ENCODE measurements at regions not wholly inside any gene's neighbourhood (a gene's known extent, or its start where the extent isn't known, plus 50 kb on each side); places are given as distances from the start of the nearest gene placed in this dataset.
A peak's percentile ranks its signal among the peaks of the same experiment; 100 is the strongest.
"Not testable (repeated sequence)": the region's sequence is repeated elsewhere in the genome, so short reads cannot be mapped to it uniquely, and the experiment has no call there.

GRCh38 chr12:89765959-89766824 is 57.6 kb upstream of the ATP2B1 start:
- POLR2A ChIA-PET = no interaction called here
- Histone ChIP-seq H4K20me1 (replicated peaks; ENCODE audit: control insufficient read depth, extremely low read depth, insufficient read depth, low read length) (no peaks in the 10 kb centered on the region), H3K27me3 (ENCODE audit: control insufficient read depth in 2 of 2, insufficient read depth in 2 of 2, low read length in 2 of 2) (no peaks in the 10 kb centered on the region), H3K4me1 (ENCODE audit: control insufficient read depth, extremely low read depth, insufficient read depth, low read length) (no peaks in the 10 kb centered on the region), H3K4me3 (replicated peaks in 1 of 3; ENCODE audit: insufficient read depth in 1 of 3, low read depth in 1 of 3, low read length in 3 of 3) (no peak overlapping the region), H3K4me2 (ENCODE audit: insufficient read depth, low read length) (no peak overlapping the region), H3K27ac (ENCODE audit: insufficient read depth, low read depth, low read length) (no peak overlapping the region), H3K36me3 (ENCODE audit: control insufficient read depth in 2 of 2, extremely low read depth in 1 of 2, insufficient read depth in 2 of 2, low read length in 2 of 2) (no peaks in the 10 kb centered on the region), H3K79me2 (ENCODE audit: control insufficient read depth, insufficient read depth, low read length) (no peaks in the 10 kb centered on the region), H3K9ac (replicated peaks; ENCODE audit: extremely low read depth, insufficient read depth, low read length) (no peak overlapping the region), H3K9me1 (replicated peaks; ENCODE audit: control insufficient read depth, extremely low read depth, insufficient read depth, low read length) (no peaks in the 10 kb centered on the region), H2AFZ (ENCODE audit: low read depth, low read length) (no peak overlapping the region), H3K9me3 (replicated peaks; ENCODE audit: control insufficient read depth, insufficient read depth, low read length) (no peaks in the 10 kb centered on the region)
- BruUV-seq (replicated peaks) = no TSS peak
- dilution Hi-C loops (cut with MboI; ENCODE audit: extremely low pct_ligation_motif_present, low sequenced_read_pairs) (no loop called here), intact Hi-C loops (cut with micrococcal nuclease) (no loop called here)
- FAIRE-seq (peak; percentile 38), DNase-seq (ENCODE audit: low read depth, low spot score) (no peak)
- TF ChIP-seq, protein P1, sequence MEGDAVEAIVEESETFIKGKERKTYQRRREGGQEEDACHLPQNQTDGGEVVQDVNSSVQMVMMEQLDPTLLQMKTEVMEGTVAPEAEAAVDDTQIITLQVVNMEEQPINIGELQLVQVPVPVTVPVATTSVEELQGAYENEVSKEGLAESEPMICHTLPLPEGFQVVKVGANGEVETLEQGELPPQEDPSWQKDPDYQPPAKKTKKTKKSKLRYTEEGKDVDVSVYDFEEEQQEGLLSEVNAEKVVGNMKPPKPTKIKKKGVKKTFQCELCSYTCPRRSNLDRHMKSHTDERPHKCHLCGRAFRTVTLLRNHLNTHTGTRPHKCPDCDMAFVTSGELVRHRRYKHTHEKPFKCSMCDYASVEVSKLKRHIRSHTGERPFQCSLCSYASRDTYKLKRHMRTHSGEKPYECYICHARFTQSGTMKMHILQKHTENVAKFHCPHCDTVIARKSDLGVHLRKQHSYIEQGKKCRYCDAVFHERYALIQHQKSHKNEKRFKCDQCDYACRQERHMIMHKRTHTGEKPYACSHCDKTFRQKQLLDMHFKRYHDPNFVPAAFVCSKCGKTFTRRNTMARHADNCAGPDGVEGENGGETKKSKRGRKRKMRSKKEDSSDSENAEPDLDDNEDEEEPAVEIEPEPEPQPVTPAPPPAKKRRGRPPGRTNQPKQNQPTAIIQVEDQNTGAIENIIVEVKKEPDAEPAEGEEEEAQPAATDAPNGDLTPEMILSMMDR (IDR thresholded peaks at IDR 0.05; ENCODE audit: extremely low read depth in 1 of 2, insufficient read depth in 1 of 2, low read depth in 1 of 2, low read length in 2 of 2) = no peak
- no peak for TF ChIP-seq EZH2 (IDR thresholded peaks at IDR 0.05; ENCODE audit: borderline replicate concordance, low read depth, low read length, severe bottlenecking)
- TF ChIP-seq POLR2AphosphoS5 (IDR thresholded peaks at IDR 0.05; ENCODE audit: insufficient read depth, low read depth, low read length) = no peak
- no peak for TF ChIP-seq GATA2 (IDR thresholded peaks at IDR 0.05; ENCODE audit: insufficient read depth, insufficient read length, low read depth, low read length)
- no peak for TF ChIP-seq MAX (IDR thresholded peaks at IDR 0.05; ENCODE audit: insufficient read depth, insufficient read length)
- no peak for TF ChIP-seq FOS (IDR thresholded peaks at IDR 0.05; ENCODE audit: borderline replicate concordance, insufficient read depth, low read length)
- no peak for TF ChIP-seq MYC (IDR thresholded peaks at IDR 0.05; ENCODE audit: low read depth, low read length)
- TF ChIP-seq POLR2A (IDR thresholded peaks at IDR 0.05; ENCODE audit: low read depth, low read length) = no peak
- TF ChIP-seq JUN (IDR thresholded peaks at IDR 0.05; ENCODE audit: borderline replicate concordance, insufficient read depth, insufficient read length, low read depth) = no peak
- CTCF ChIA-PET = no interaction called here

GRCh38 chr12:89764164-89764563 is 55.5 kb upstream of the ATP2B1 start:
- H3K4me1 ChIP-seq (ENCODE audit: control insufficient read depth, extremely low read depth, insufficient read depth, low read length); H3K27me3 ChIP-seq (ENCODE audit: control insufficient read depth in 2 of 2, insufficient read depth in 2 of 2, low read length in 2 of 2); H3K79me2 ChIP-seq (ENCODE audit: control insufficient read depth, insufficient read depth, low read length); intact Hi-C loops (cut with micrococcal nuclease); DNase-seq (ENCODE audit: low read depth, low spot score); BruUV-seq (replicated peaks); POLR2A ChIA-PET; FAIRE-seq; H3K27ac ChIP-seq (ENCODE audit: insufficient read depth, low read depth, low read length); H3K36me3 ChIP-seq (ENCODE audit: control insufficient read depth in 2 of 2, extremely low read depth in 1 of 2, insufficient read depth in 2 of 2, low read length in 2 of 2); H3K4me3 ChIP-seq (replicated peaks in 1 of 3; ENCODE audit: insufficient read depth in 1 of 3, low read depth in 1 of 3, low read length in 3 of 3); H3K4me2 ChIP-seq (ENCODE audit: insufficient read depth, low read length); H2AFZ ChIP-seq (ENCODE audit: low read depth, low read length); H4K20me1 ChIP-seq (replicated peaks; ENCODE audit: control insufficient read depth, extremely low read depth, insufficient read depth, low read length); H3K9ac ChIP-seq (replicated peaks; ENCODE audit: extremely low read depth, insufficient read depth, low read length); H3K9me3 ChIP-seq (replicated peaks; ENCODE audit: control insufficient read depth, insufficient read depth, low read length); H3K9me1 ChIP-seq (replicated peaks; ENCODE audit: control insufficient read depth, extremely low read depth, insufficient read depth, low read length); CTCF ChIA-PET; dilution Hi-C loops (cut with MboI; ENCODE audit: extremely low pct_ligation_motif_present, low sequenced_read_pairs): not testable (repeated sequence)
